ENCODE measurements at regions not wholly inside any gene's neighbourhood (a gene's known extent, or its start where the extent isn't known, plus 50 kb on each side); places are given as distances from the start of the nearest gene placed in this dataset.

- TF ChIP-seq POLR2A (IDR thresholded peaks at IDR 0.05) (no peak), CTCF (IDR thresholded peaks at IDR 0.05) (no peak)
Measured at GRCh38 chr3:147736226-147736625, 327.1 kb downstream of the ZIC1 start.

Measured in breast epithelium (tissue), 3 donors.